Neural progenitor cell (in vitro differentiated cells): ENCODE measurements at regions not wholly inside any gene's neighbourhood (a gene's known extent, or its start where the extent isn't known, plus 50 kb on each side); places are given as distances from the start of the nearest gene placed in this dataset.

Experiments used
- EZH2 ChIP-seq: fragments of 200-600 bp; sonication (generic); IDR thresholded peaks from 2 replicates; pipeline ENCODE4 v1.6.1; 2017; ENCODE audit warnings: antibody characterized with exemption, mild to moderate bottlenecking, moderate library complexity
- EZH2phosphoT487 ChIP-seq: fragments of 200-600 bp; sonication (generic); IDR thresholded peaks from 2 replicates; pipeline ENCODE4 v1.6.1; 2017; ENCODE audit warnings: antibody characterized with exemption
- TF ChIP-seq, protein P1 (sequence below): fragments of 200-600 bp; sonication (generic); IDR thresholded peaks from 2 replicates; pipeline ENCODE4 v1.5.1; 2017; ENCODE audit warnings: antibody characterized with exemption, mild to moderate bottlenecking

DNA sequence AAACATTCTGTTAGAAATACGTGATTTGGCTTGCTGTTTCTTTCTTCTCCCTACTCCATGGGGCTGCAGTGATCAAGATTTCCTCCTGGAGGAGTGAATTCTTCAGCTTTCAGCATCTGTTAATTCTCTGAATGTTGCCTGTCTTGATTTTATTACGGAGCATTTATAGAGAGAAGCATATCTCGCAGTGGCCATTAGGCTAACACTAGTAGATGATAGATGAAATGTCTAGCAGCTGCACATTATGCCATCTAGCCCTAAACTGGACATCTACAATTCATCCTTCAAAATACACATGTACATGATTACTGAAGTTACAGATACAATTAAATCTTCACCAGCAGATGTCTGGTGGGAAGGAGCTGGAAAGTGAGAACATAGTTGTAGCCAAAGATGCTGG lies 769.8 kb upstream of the NECTIN3 start:
- TF ChIP-seq, protein P1, sequence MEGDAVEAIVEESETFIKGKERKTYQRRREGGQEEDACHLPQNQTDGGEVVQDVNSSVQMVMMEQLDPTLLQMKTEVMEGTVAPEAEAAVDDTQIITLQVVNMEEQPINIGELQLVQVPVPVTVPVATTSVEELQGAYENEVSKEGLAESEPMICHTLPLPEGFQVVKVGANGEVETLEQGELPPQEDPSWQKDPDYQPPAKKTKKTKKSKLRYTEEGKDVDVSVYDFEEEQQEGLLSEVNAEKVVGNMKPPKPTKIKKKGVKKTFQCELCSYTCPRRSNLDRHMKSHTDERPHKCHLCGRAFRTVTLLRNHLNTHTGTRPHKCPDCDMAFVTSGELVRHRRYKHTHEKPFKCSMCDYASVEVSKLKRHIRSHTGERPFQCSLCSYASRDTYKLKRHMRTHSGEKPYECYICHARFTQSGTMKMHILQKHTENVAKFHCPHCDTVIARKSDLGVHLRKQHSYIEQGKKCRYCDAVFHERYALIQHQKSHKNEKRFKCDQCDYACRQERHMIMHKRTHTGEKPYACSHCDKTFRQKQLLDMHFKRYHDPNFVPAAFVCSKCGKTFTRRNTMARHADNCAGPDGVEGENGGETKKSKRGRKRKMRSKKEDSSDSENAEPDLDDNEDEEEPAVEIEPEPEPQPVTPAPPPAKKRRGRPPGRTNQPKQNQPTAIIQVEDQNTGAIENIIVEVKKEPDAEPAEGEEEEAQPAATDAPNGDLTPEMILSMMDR = no peak
- TF ChIP-seq EZH2 (no peak), EZH2phosphoT487 (no peak)
